ENCODE measurements at regions not wholly inside any gene's neighbourhood (a gene's known extent, or its start where the extent isn't known, plus 50 kb on each side); places are given as distances from the start of the nearest gene placed in this dataset.

- peaks cover 9% of the 10 kb centered on the region for H3K36me3 Mint-ChIP-seq (ENCODE audit: low read depth)
- H3K27me3 Mint-ChIP-seq (ENCODE audit: low read depth) = peaks cover 5% of the 10 kb centered on the region
- peaks cover 11% of the 10 kb centered on the region for H3K9me3 Mint-ChIP-seq
- DNase-seq (ENCODE audit: low read depth, low spot score) = no peak
- TF ChIP-seq CTCF (conservative IDR thresholded peaks at IDR 0.05) = no peak
- H3K27ac Mint-ChIP-seq (ENCODE audit: unreplicated experiment) = peak overlapping the region; percentile 37
- no peak overlapping the region for H3K4me3 Mint-ChIP-seq
- peaks cover 4% of the 10 kb centered on the region for H3K4me1 Mint-ChIP-seq
Observed at GRCh38 chr12:25041006-25041741, 92.3 kb upstream of the BCAT1 start.

GRCh38 chr12:25040593-25040992 lies 91.7 kb upstream of the BCAT1 start:
- peaks cover 5% of the 10 kb centered on the region for H3K27me3 Mint-ChIP-seq (ENCODE audit: low read depth)
- DNase-seq (ENCODE audit: low read depth, low spot score) = no peak
- no peak overlapping the region for H3K27ac Mint-ChIP-seq (ENCODE audit: unreplicated experiment)
- no peak for TF ChIP-seq CTCF (conservative IDR thresholded peaks at IDR 0.05)
- H3K36me3 Mint-ChIP-seq (ENCODE audit: low read depth) = peaks cover 9% of the 10 kb centered on the region
- peaks cover 4% of the 10 kb centered on the region for H3K4me1 Mint-ChIP-seq
- no peak overlapping the region for H3K4me3 Mint-ChIP-seq
- peaks cover 8% of the 10 kb centered on the region for H3K9me3 Mint-ChIP-seq

- no peak for TF ChIP-seq CTCF (conservative IDR thresholded peaks at IDR 0.05)
Observed at GRCh38 chr12:25034676-25035075, 85.8 kb upstream of the BCAT1 start.

GRCh38 chr12:25025951-25026490 lies 77.1 kb upstream of the BCAT1 start:
- Mint-ChIP-seq H3K27ac (ENCODE audit: unreplicated experiment) (no peak overlapping the region), H3K4me1 (no peaks in the 10 kb centered on the region), H3K4me3 (no peak overlapping the region), H3K9me3 (no peaks in the 10 kb centered on the region), H3K27me3 (ENCODE audit: low read depth) (no peaks in the 10 kb centered on the region), H3K36me3 (ENCODE audit: low read depth) (no peaks in the 10 kb centered on the region)
- no peak for TF ChIP-seq CTCF (conservative IDR thresholded peaks at IDR 0.05)
- no peak for DNase-seq (ENCODE audit: low read depth, low spot score)

More at GRCh38 chr12:25034676-25035075, 85.8 kb upstream of the BCAT1 start:
- Mint-ChIP-seq H3K27ac (ENCODE audit: unreplicated experiment) (no peak overlapping the region), H3K36me3 (ENCODE audit: low read depth) (no peaks in the 10 kb centered on the region), H3K4me3 (no peak overlapping the region), H3K27me3 (ENCODE audit: low read depth) (no peaks in the 10 kb centered on the region), H3K9me3 (no peaks in the 10 kb centered on the region), H3K4me1 (peaks cover 4% of the 10 kb centered on the region)
- no peak for DNase-seq (ENCODE audit: low read depth, low spot score)

- Mint-ChIP-seq H3K9me3 (peaks cover under 1% of the 10 kb centered on the region), H3K27me3 (ENCODE audit: low read depth) (no peaks in the 10 kb centered on the region), H3K4me3 (no peak overlapping the region), H3K36me3 (ENCODE audit: low read depth) (no peaks in the 10 kb centered on the region), H3K27ac (ENCODE audit: unreplicated experiment) (no peak overlapping the region), H3K4me1 (no peaks in the 10 kb centered on the region)
- no peak for TF ChIP-seq CTCF (conservative IDR thresholded peaks at IDR 0.05)
- DNase-seq (ENCODE audit: low read depth, low spot score) = no peak
Observed at GRCh38 chr12:25025260-25025659, 76.4 kb upstream of the BCAT1 start.

Measured in neural crest cell (in vitro differentiated cells).